Peyer's patch (tissue), 4 donors: ENCODE measurements at regions not wholly inside any gene's neighbourhood (a gene's known extent, or its start where the extent isn't known, plus 50 kb on each side); places are given as distances from the start of the nearest gene placed in this dataset.

Source experiments
- DNase-seq, 3 donors: peaks; one replicate each; pipeline ENCODE4 v3.0.0-alpha.2; 2017 to 2019
- H3K27ac ChIP-seq, 4 donors: fragments of 200-600 bp; sonication (generic); one replicate each; pipeline ENCODE4 v1.5.1; 2016 to 2019
- H3K27me3 ChIP-seq, 2 donors: fragments of 200-600 bp; sonication (generic); one replicate each; pipeline ENCODE4 v1.5.1; 2019
- H3K36me3 ChIP-seq, 3 donors: fragments of 200-600 bp; sonication (generic); one replicate each; pipeline ENCODE4 v1.5.1; 2016 to 2019
- H3K4me1 ChIP-seq, 4 donors: fragments of 200-600 bp; sonication (generic); one replicate each; pipeline ENCODE4 v1.5.1; 2016 to 2019
- H3K4me3 ChIP-seq, 4 donors: fragments of 200-600 bp; sonication (generic); 1 replicate in 3 of 4; 2 replicates in 1 of 4; pipeline ENCODE4 v1.5.1; 2016 to 2019; ENCODE audit warnings: mild to moderate bottlenecking in 1 of 4
- H3K9me3 ChIP-seq, 4 donors: fragments of 200-600 bp; sonication (generic); one replicate each; pipeline ENCODE4 v1.5.1; 2016 to 2019; ENCODE audit warnings: mild to moderate bottlenecking in 1 of 4
- CTCF ChIP-seq, 6 experiments: fragments of 450-650 bp in 4 of 6; fragments of 200-600 bp in 2 of 6; sonication (generic) in 1 of 6; IDR thresholded peaks; one replicate each; pipeline ENCODE4 v1.5.1; 2017 to 2019; ENCODE audit warnings: antibody characterized with exemption in 6 of 6, mild to moderate bottlenecking in 3 of 6, moderate library complexity in 1 of 6
- POLR2A ChIP-seq, 2 donors: fragments of 450-650 bp; IDR thresholded peaks; one replicate each; pipeline ENCODE4 v1.5.1; 2017; ENCODE audit warnings: antibody characterized with exemption in 2 of 2, mild to moderate bottlenecking in 2 of 2, moderate library complexity in 2 of 2

GRCh38 chr12:65630555-65630954, 193.7 kb upstream of the HMGA2 start:
- no peak for DNase-seq
- H3K27ac ChIP-seq: peak overlapping the region in 2 of 4 donors; percentile 35 to 76
- TF ChIP-seq CTCF (IDR thresholded peaks at IDR 0.05): no peak
- no peak for TF ChIP-seq POLR2A (IDR thresholded peaks at IDR 0.05)

GRCh38 chr12:65631621-65632111, 192.6 kb upstream of the HMGA2 start:
- peak in 1 of 3 donors; percentile 61 for DNase-seq
- no peak for TF ChIP-seq CTCF (IDR thresholded peaks at IDR 0.05)
- TF ChIP-seq POLR2A (IDR thresholded peaks at IDR 0.05): no peak
- Histone ChIP-seq H3K27me3 (no peaks in the 10 kb centered on the region), H3K36me3 (no peaks in the 10 kb centered on the region), H3K4me3 (no peak overlapping the region), H3K9me3 (no peaks in the 10 kb centered on the region), H3K4me1 (peaks cover 0 to 16% (median 3%) of the 10 kb centered on the region in 4 donors), H3K27ac (peak overlapping the region in 1 of 4 donors; percentile 57)

More at GRCh38 chr12:65630555-65630954, 193.7 kb upstream of the HMGA2 start:
- Histone ChIP-seq H3K9me3 (no peaks in the 10 kb centered on the region), H3K4me1 (peaks cover 0 to 16% (median 3%) of the 10 kb centered on the region in 4 donors), H3K36me3 (no peaks in the 10 kb centered on the region), H3K27me3 (no peaks in the 10 kb centered on the region), H3K4me3 (no peak overlapping the region)

- no peak for DNase-seq
- no peaks in the 10 kb centered on the region for H3K36me3 ChIP-seq
- TF ChIP-seq CTCF (IDR thresholded peaks at IDR 0.05): no peak
- no peaks in the 10 kb centered on the region for H3K9me3 ChIP-seq
- no peak overlapping the region for H3K4me3 ChIP-seq
- no peaks in the 10 kb centered on the region for H3K27me3 ChIP-seq
- peaks cover 0 to 16% (median 3%) of the 10 kb centered on the region in 4 donors for H3K4me1 ChIP-seq
- peak overlapping the region in 1 of 4 donors; percentile 57 for H3K27ac ChIP-seq
Measured at GRCh38 chr12:65632131-65632855, 192.0 kb upstream of the HMGA2 start.

GRCh38 chr12:65634061-65634460, 190.2 kb upstream of the HMGA2 start:
- no peaks in the 10 kb centered on the region for H3K36me3 ChIP-seq
- no peak for DNase-seq
- TF ChIP-seq POLR2A (IDR thresholded peaks at IDR 0.05) (no peak), CTCF (IDR thresholded peaks at IDR 0.05) (no peak)
- H3K4me3 ChIP-seq: no peak overlapping the region
- no peaks in the 10 kb centered on the region for H3K9me3 ChIP-seq
- H3K27me3 ChIP-seq: no peaks in the 10 kb centered on the region
- peaks cover 0 to 16% (median 3%) of the 10 kb centered on the region in 4 donors for H3K4me1 ChIP-seq
- H3K27ac ChIP-seq: no peak overlapping the region

- no peak for TF ChIP-seq POLR2A (IDR thresholded peaks at IDR 0.05)
- no peak for TF ChIP-seq CTCF (IDR thresholded peaks at IDR 0.05)
- Histone ChIP-seq H3K9me3 (no peaks in the 10 kb centered on the region), H3K27me3 (no peaks in the 10 kb centered on the region), H3K36me3 (no peaks in the 10 kb centered on the region), H3K4me3 (no peak overlapping the region), H3K27ac (peak overlapping the region in 1 of 4 donors; percentile 40), H3K4me1 (peaks cover 0 to 16% (median 3%) of the 10 kb centered on the region in 4 donors)
- DNase-seq: peak in 1 of 3 donors; percentile 60
Measured at GRCh38 chr12:65634626-65635331, 189.5 kb upstream of the HMGA2 start.
